CD4-positive, alpha-beta T cell (primary cell): ENCODE measurements at regions not wholly inside any gene's neighbourhood (a gene's known extent, or its start where the extent isn't known, plus 50 kb on each side); places are given as distances from the start of the nearest gene placed in this dataset.

Experiments used
- ATAC-seq: fragments of 200-7000 bp; cut with Tn5 transposase; one replicate; pipeline ENCODE4 v1.10.0; 2022; ENCODE audit warnings: mild to moderate bottlenecking; ENCODE audit not compliant: poor library complexity
- CTCF ChIA-PET: fragments of 350-600 bp; sonication (Branson Sonifier 250); formaldehyde crosslinking; loops from one replicate; lab custom pipeline; 2021; ENCODE audit warnings: antibody characterized with exemption, inconsistent platforms; lab: Charles Lee
- POLR2A ChIA-PET: fragments of 350-600 bp; sonication (Branson Sonifier 250); formaldehyde crosslinking; loops from one replicate; lab custom pipeline; 2021; ENCODE audit warnings: antibody characterized with exemption, inconsistent platforms; lab: Charles Lee
- DNase-seq, 14 experiments: peaks; one replicate each; pipeline ENCODE4 v3.0.0-alpha.2; 2013 to 2020; ENCODE audit warnings: mixed read lengths in 2 of 14
- H3K27ac ChIP-seq, 2 donors: one replicate each; pipeline versions ENCODE4 v1.5.1 to v1.7.0; 2013; ENCODE audit warnings: low read length in 2 of 2, low read depth in 1 of 2, mild to moderate bottlenecking in 1 of 2
- H3K27me3 ChIP-seq, 2 experiments: 1 replicate in 1 of 2; 2 replicates in 1 of 2; pipeline versions ENCODE4 v1.6.1 to v1.7.0; 2013; ENCODE audit warnings: low read length in 2 of 2, control low read depth in 1 of 2, mild to moderate bottlenecking in 1 of 2, moderate library complexity in 1 of 2; ENCODE audit not compliant: insufficient read depth in 2 of 2, control insufficient read depth in 1 of 2
- H3K36me3 ChIP-seq: one replicate; pipeline ENCODE4 v1.6.1; 2013; ENCODE audit warnings: low read length, control low read depth; ENCODE audit not compliant: insufficient read depth
- H3K4me1 ChIP-seq: one replicate; pipeline ENCODE4 v1.6.1; 2013; ENCODE audit warnings: low read length, control low read depth; ENCODE audit not compliant: insufficient read depth
- H3K4me3 ChIP-seq: one replicate; pipeline ENCODE4 v1.5.1; 2013; ENCODE audit warnings: mild to moderate bottlenecking, low read length, moderate library complexity
- H3K9me3 ChIP-seq, 2 experiments: 1 replicate in 1 of 2; 2 replicates in 1 of 2; pipeline versions ENCODE4 v1.6.1 to v1.7.0; 2013; ENCODE audit warnings: low read length in 2 of 2, mild to moderate bottlenecking in 2 of 2, control low read depth in 1 of 2, moderate library complexity in 1 of 2; ENCODE audit not compliant: control insufficient read depth in 1 of 2, insufficient read depth in 1 of 2
- H3K27ac Mint-ChIP-seq: one replicate; pipeline ENCODE4 v1.8.0; 2020; ENCODE audit warnings: mixed read lengths
- H3K27me3 Mint-ChIP-seq: one replicate; pipeline ENCODE4 v1.8.0; 2021; ENCODE audit warnings: mixed read lengths
- H3K36me3 Mint-ChIP-seq: one replicate; pipeline ENCODE4 v1.8.0; 2021; ENCODE audit warnings: low read depth, mixed read lengths
- H3K4me1 Mint-ChIP-seq: one replicate; pipeline ENCODE4 v1.8.0; 2021; ENCODE audit warnings: low read depth, mixed read lengths
- H3K4me3 Mint-ChIP-seq: one replicate; pipeline ENCODE4 v1.8.0; 2020; ENCODE audit warnings: mild to moderate bottlenecking, mixed read lengths
- H3K9me3 Mint-ChIP-seq: one replicate; pipeline ENCODE4 v1.8.0; 2020; ENCODE audit warnings: mixed read lengths
- CTCF ChIP-seq: fragments of 200-600 bp; IDR thresholded peaks from one replicate; pipeline ENCODE4 v1.8.0; 2022; ENCODE audit warnings: antibody characterized with exemption, mild to moderate bottlenecking
- intact Hi-C, 2 experiments: fragments of 100-400 bp; cut with DNase I in 1 of 2; cut with micrococcal nuclease in 1 of 2; formaldehyde crosslinking; loops; one replicate each; pipeline versions ENCODE4 v1.15.1 to v1.9.0; 2023 to 2025; cut with DNase I, micrococcal nuclease

GRCh38 chr5:168159425-168159824 is 132.0 kb upstream of the WWC1 start:
- ATAC-seq (no peak), DNase-seq (peak in 3 of 14 experiments; percentile 28 to 59 (median 49))
- H3K36me3 ChIP-seq, result no peaks in the 10 kb centered on the region
- H3K4me1 ChIP-seq, result no peaks in the 10 kb centered on the region
- ChIA-PET POLR2A (no interaction called here), CTCF (interaction anchor here (0.6 kb wide), 1 partner anchor 60 kb away, joined by 5 read pairs; no protein-coding TSS in a partner anchor)
- Mint-ChIP-seq H3K27me3 (peaks cover 14% of the 10 kb centered on the region), H3K27ac (no peak overlapping the region), H3K4me1 (no peaks in the 10 kb centered on the region), H3K9me3 (no peaks in the 10 kb centered on the region), H3K36me3 (no peaks in the 10 kb centered on the region), H3K4me3 (no peak overlapping the region)
- H3K4me3 ChIP-seq, result no peak overlapping the region
- intact Hi-C loops, result no loop called here
- no peaks in the 10 kb centered on the region for H3K27me3 ChIP-seq
- no peak overlapping the region for H3K27ac ChIP-seq
- H3K9me3 ChIP-seq, result peaks cover 0 to 4% of the 10 kb centered on the region in 2 experiments
- no peak for TF ChIP-seq CTCF

- Mint-ChIP-seq H3K27me3 (peaks cover 3% of the 10 kb centered on the region), H3K4me3 (no peak overlapping the region), H3K9me3 (no peaks in the 10 kb centered on the region), H3K4me1 (peaks cover 16% of the 10 kb centered on the region), H3K27ac (no peak overlapping the region), H3K36me3 (no peaks in the 10 kb centered on the region)
- CTCF ChIA-PET, result no interaction called here
- peaks cover 0 to 4% of the 10 kb centered on the region in 2 experiments for H3K9me3 ChIP-seq
- ATAC-seq, result no peak
- no peak for TF ChIP-seq CTCF
- POLR2A ChIA-PET, result no interaction called here
- H3K27ac ChIP-seq, result no peak overlapping the region
- no peak overlapping the region for H3K4me3 ChIP-seq
- no peaks in the 10 kb centered on the region for H3K36me3 ChIP-seq
- intact Hi-C loops, result no loop called here
- H3K4me1 ChIP-seq, result peaks cover 7% of the 10 kb centered on the region
- no peaks in the 10 kb centered on the region for H3K27me3 ChIP-seq
- DNase-seq, result no peak
These were observed 129.0 kb upstream of the WWC1 start for GRCh38 chr5:168162464-168162863.

- Mint-ChIP-seq H3K4me3 (no peak overlapping the region), H3K4me1 (peaks cover 16% of the 10 kb centered on the region)
These were observed 127.5 kb upstream of the WWC1 start for GRCh38 chr5:168163966-168164365.

More at GRCh38 chr5:168163966-168164365, 127.5 kb upstream of the WWC1 start:
- no peaks in the 10 kb centered on the region for H3K36me3 ChIP-seq
- no peak overlapping the region for H3K4me3 ChIP-seq
- ATAC-seq (no peak), DNase-seq (no peak)
- no peaks in the 10 kb centered on the region for H3K36me3 Mint-ChIP-seq
- TF ChIP-seq CTCF, result no peak
- peaks cover 0 to 4% of the 10 kb centered on the region in 2 experiments for H3K9me3 ChIP-seq
- peaks cover 7% of the 10 kb centered on the region for H3K4me1 ChIP-seq
- H3K27me3 Mint-ChIP-seq, result no peaks in the 10 kb centered on the region
- POLR2A ChIA-PET, result no interaction called here
- intact Hi-C loops, result no loop called here
- CTCF ChIA-PET, result no interaction called here
- H3K9me3 Mint-ChIP-seq, result no peaks in the 10 kb centered on the region
- H3K27ac ChIP-seq, result no peak overlapping the region
- no peaks in the 10 kb centered on the region for H3K27me3 ChIP-seq
- no peak overlapping the region for H3K27ac Mint-ChIP-seq
